GM21723 (cell line): ENCODE measurements at regions not wholly inside any gene's neighbourhood (a gene's known extent, or its start where the extent isn't known, plus 50 kb on each side); places are given as distances from the start of the nearest gene placed in this dataset.

Source experiments
- ATAC-seq: cut with Tn5 transposase; IDR thresholded peaks from one replicate; pipeline ENCODE4 v1.9.1; 2021; ENCODE audit warnings: mild to moderate bottlenecking, moderate library complexity; ENCODE audit not compliant: unreplicated experiment

DNA sequence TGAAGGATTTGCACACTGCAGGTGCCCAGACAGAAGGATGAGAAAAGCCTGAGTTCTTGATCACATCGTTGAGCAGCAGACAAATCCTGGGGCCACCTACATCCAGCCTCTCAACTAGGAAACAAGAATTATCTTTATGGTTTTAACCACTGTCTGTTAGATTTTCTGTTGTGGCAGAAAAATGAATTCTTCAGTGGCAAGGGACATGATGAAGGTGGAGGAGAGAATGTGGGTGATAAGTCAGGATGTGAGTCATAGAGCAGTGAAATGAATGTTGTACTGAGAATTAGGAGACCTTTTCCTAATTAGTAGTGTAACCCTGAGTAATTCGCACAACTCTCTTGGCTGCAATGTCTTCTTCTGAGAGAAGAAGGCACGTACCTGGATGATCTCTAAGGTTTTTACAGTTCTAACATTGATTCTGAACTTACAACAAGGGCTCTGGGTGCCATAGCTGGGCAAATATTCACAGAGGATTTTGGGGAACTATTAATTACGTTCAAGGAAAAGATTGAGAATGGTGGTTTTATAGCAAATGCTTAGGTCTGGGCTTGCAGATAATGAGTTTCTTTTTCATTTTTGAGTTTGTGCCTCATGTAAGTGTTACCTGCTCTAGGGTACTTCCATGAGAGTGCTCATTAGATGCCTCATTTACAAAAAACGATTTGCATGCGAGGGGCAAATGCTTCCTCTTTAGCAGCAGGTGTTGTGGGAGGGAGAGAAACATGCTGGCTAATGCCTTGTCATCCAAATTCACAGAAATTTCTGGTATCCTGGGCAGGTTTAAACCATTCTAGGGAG, 111.0 kb upstream of the KL start:
- peak; percentile 60 for ATAC-seq

DNA sequence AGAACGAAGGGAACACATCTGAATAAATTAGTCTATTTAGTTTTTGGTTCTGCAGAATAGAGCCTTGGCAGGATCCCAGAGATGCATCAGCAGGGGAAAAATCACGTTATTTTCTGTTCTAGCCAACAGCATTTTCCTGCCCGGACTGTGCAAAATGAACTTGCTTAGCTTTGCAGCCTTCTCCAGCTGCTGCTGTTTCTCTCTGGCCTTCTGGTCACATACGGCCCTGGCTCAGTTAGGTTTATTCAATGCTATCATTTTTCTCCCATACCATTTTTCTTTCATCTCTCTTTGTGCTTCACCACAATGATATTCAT, 110.4 kb upstream of the KL start:
- no peak for ATAC-seq

DNA sequence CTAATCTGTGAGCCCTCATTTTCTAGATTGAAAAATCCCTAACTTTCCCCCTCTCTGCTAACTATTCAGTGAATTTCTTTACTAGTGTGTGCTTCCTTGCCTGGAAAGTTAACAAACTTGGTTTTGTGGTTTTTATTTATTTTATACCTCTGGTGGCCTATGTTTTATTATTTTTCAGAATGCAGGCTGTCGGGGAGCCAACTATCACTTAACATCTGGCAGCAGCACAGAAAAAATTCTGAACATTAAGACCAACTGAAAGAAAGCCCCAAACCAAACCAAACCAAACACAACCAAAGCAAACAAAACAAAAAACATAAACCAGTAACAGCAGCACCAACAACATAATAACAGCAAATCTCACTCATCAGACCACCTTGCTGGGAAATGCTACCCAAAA, 109.0 kb upstream of the KL start:
- ATAC-seq, result no peak

DNA sequence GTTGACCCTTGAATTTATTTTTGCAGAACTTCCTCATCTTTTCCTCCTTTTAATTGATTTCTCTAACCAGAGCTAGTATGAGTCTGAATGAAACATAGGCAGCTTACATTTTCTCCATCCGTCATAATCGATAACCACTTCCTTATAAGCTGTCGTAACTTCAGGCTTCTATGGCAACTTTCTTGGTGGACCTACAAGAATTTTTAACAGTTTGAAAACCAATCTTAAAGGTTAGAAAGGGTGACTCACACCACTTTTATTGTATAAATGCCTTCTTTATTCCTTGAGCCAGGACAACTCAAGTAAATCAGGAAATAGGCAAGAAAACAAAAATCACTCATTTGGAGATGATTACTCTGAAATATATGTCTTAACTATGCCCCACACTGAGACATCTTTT, 105.7 kb upstream of the KL start:
- no peak for ATAC-seq

DNA sequence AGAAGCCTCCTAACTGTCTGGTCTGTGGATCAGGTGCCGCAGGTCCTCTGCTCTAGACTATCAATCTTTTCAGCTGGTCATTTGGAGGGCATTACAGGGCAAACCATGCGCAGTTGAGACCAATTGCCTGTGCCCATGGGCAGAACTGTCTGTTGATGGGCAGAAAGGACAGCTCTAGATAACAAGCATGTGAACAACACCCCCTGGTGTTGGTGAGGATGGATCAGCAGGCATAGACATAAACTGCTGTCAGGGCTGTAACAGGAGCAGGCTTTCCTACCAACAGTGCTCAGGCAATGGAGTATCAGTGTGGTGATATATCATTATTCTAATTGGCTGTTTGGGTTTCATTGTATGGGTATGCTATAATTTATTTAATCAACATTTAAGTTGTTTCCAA, 104.7 kb upstream of the KL start:
- ATAC-seq, result peak; percentile 80

DNA sequence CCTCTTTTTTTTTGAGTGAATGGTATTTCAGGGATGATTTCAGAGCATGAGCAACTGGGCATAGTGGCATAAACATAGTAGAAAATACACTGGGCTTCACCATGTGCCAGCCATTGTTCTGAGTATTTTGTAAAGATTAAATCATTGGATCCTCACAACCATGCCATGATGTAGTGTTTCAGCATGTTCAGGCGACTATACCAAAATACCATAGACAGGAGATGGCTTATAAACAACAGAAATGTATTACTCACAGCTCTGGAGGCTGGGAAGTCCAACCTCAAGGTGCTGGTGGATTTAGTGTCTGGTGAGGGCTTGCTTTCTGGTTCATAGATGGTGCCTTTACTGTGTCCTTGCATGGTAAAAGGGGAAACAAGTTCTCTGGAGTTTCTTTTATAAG, 101.5 kb upstream of the KL start:
- ATAC-seq, result no peak

DNA sequence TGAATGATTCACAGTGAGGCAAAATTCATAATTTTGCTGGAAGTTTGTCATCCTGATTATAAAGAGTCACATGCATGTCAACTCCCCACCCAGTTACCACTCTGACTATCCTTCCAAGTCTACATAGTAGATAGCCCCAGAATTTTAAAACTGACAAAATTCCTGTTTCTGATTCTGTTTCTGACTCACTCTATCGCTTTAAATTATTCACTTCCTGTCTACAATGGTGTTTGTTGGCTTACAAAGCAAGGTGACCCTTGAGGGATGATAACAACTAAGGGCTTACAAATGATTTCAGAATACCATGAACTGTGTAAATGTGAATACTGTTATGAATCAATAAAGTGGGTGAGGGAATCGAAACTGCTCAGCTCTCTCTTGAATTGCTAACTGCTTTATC, 98.7 kb upstream of the KL start:
- no peak for ATAC-seq

DNA sequence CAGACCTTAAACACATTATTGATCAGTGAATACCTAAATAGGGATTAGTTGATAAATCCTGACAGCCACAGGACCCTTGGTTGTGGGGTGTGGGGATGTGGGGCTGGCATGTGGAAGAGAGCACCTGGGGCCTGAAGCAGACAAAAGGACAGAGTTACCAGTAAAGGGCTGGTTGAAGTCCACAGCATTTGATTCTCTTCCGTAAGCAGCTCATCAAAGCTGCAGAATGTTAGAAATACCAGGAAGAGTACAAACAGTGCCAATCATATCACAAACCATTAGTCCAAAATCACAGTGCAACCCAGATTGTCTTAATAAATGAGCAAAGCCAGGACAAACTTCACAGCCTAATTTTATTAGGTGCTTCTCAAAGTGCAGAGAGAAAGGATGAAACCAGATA, 92.5 kb upstream of the KL start:
- no peak for ATAC-seq

DNA sequence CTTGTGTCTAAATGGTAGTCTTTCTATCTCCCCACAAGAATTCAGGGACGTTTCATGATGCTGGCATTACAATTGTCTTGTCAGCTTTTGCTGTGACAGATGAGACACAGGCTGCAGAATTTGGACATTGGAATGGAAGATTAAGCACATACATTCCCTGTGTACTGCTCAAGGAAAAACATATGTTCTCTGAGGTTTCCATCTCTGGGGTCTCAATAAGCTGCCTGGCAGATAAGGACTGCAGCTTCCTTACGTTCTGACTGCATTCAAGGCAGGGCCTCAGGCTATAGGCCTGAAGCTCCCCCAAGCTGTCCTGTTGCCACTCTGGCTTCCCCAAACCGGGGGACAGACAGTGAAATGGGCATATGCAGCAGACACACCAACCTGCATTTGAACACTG, 91.3 kb upstream of the KL start:
- ATAC-seq, result no peak

DNA sequence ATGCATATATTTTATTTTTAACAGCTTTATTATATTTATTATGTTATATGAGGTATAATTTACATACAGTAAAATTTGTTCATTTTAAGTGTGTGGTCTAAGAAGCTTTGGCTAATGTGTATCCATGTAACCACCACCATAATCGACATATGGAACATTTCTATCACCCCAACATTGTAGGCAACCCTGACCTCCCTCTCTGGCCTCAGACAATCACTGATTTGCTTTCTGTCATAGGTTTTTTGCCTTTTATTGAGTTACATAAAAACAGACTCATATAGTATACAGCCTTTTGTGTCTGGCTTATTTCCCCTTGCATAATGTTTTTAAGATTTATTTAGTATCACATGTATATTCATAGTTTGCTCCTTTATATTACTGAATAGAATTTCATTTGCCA, 90.7 kb upstream of the KL start:
- no peak for ATAC-seq

DNA sequence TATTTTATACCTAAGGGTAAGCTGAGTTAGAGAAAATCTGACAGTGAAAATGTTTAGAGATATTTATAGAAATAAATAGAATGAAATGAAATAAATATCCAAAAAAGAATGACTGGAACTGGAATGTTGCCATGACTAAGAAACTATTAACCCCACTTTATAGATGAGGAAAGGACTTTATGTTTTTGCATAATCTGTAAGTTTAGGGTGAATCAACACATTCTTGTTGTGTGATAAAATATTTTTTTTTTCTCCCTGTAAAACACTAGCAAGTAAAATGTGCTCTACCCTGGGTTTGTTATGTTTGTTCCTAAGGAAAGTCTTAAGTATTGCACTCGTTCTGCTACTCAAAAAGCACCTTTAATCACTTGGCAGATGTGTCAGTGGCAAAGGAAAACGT, 83.8 kb upstream of the KL start:
- no peak for ATAC-seq

DNA sequence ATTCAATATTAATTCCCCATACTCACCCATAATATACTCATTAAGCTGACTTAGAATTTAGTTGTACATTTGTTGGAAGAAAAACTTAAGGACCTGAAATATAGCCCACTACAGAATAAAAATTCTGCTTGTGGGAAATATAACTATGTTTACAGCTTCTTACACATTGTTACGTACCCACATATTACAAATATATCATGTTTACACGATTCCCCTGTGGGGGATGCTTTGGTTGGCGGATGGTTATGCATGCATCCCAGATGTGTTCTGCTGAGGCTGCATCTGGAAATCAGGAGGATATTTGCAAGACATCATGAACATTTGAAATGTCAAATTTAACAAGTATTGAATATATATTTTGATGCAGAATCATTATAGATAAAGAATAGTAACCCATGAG, 79.5 kb upstream of the KL start:
- ATAC-seq, result no peak

DNA sequence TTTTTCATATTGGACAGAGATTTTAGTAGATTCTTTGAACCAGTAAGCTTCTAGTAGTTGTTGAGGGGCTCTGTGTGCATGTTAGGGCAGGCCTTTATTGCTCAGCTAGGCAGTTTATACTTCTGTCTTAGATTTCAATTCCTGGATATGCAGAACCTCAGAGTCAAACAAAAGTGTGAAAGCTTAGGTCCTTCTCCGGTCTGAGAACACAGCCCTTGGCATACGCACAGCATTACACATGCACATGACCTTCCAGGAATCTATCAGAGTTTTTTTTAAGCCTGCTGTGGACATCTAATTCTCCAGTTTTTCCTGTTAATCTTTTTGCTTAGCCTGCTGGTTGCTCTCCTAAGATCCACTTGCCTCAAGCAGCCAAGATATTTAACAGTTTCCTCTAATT, 77.9 kb upstream of the KL start:
- ATAC-seq, result no peak

DNA sequence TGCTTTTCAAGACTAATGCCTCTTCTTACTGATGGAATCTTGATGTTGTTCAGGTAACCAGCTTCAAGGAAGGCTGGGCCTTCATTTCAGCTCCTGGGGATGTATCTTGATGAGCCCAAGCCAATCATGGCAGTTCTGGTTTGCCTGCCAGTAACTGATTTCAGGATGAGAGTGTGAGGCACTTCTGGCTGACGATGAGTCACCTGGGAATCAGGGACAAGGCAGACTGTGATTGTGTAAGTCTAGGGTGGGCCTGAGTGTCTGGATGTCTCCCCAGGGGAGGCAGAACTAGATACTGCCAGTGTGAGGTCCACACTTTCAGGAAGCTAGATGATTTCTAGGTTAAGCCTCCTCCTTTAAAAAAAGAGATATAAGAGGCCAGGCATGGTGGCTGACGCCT, 77.3 kb upstream of the KL start:
- ATAC-seq, result no peak

DNA sequence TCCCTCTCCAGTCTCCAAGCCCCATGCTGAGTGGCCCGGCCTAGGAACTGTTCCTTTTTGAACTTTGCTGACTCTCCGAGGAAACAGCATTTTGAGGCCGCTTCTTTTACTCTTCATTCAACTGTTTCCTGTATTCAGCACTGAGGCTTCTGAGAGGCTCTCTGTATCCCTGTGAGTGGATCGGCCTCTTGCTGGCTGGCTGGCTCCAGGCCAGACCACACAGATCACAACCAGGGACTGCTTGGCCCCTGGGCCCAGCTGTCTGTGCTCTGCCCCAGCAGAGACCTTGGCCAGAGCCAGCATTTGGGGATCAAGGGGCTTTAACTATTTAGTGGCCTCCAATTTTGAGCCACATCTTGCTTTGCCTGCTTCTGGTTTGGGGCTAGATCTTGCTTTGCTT, 75.6 kb upstream of the KL start:
- ATAC-seq, result no peak

DNA sequence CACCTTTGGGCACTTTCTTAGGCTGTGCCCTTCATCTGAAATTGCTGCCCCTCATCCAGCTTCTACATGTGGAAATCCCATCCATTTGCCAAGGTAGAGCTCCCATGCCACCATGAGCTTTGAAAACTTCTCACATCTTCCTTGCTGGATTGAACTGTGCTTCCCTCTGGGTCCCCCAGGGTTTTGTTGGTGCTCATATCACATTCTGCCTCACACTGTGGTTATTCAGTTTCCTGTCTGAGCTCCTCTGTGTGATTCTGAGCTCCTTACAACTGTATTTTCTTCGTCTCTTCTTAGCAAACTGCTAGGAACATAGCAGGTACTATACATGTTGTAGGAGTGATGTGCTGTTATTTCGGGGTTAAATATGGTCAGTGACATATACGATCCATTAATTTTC, 74.9 kb upstream of the KL start:
- ATAC-seq, result no peak

DNA sequence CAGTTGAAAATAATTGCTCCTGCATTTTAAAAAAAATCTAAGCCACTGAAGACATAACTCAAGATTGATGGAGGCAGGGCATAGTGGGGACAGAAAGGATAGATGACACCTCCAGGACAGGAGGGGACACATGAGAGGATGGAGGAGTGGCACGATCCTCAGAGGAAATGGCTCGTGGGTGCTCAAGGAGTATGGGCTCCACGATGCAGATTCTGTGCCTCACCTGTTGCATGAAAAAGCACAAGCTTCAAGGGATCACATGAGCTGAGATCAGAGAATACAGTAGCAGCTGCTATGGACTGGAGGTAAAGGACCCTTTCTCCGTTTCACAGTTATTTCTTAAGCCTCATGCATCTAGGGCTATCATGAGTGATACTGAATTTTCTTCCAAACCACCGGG, 69.7 kb upstream of the KL start:
- ATAC-seq, result no peak

DNA sequence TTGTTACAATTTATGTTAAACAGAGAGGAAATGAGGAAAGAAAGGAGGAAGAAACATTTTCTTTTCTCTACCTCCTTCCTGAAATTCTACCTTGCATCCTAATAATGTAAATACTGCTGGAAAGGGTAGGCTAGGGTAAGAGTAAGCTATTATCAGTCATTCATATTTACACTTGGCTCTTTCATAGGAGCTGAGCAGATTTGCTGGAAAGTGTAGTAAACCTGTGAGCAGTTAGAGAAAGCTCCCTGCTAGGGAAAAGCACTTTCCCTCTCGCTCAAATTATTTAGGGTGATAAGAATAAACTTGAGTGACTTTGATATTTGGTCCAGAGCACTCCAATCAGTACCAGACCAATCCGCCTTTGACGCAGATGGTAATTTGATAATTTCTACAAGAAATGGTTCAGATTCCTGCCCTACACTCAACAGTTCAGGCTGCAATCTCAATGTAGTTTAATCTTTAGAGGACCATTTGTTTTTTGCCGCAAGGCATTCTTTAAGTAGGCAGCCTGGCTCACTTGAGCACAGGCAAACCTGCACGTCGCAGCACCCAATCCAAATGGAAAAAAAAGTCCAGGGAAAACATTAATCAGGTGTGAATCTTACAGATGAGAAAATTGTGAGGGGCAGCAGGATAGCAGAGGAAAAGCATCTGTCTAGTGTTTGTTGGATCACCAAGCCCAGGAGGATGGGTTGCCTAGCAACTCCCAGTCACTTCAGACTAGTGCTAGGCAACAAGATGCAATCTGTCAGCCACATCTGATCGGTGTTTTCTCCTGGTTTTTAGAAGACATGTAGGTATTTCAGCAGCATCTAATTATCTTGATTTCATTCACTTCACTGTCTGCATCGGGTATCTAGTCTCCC, 68.6 kb upstream of the KL start:
- ATAC-seq, result no peak

DNA sequence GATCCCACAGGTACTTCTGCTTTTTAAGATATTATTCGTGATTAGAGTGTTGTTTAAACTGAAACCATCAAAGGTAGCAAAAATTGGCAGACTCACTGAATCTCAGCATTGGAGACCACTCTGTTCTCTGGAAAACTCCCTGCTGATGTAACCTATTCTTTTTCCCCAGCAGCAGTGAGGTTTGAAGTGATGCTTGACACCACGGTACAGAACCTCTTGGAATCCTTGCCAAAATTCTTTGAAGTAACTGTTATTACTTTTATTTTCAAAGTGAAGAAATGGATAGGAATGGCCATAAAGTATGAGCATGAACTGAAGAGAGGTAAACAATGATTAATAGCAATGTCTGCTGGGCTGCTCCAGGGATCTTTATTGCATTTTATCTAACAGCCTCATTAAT, 66.4 kb upstream of the KL start:
- no peak for ATAC-seq

DNA sequence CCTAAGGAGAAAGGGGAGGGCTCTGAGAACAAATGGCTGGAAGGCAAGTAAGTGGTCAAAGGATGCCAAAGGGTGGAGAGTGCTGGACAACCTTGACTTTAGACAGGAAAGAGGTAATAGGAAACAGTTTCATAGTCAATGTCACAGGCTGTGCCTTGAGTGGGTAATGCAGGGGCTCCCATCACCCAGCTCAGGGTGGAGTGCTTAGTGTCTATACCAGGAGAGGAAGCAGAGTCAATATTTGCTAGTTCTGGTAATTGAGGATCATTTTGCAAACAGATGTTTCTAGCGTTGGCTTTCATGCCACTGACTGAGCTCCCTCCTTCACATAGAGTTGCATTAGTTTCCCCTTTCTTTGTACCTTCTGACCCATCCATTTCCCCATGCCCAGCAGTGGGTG, 64.6 kb upstream of the KL start:
- no peak for ATAC-seq

DNA sequence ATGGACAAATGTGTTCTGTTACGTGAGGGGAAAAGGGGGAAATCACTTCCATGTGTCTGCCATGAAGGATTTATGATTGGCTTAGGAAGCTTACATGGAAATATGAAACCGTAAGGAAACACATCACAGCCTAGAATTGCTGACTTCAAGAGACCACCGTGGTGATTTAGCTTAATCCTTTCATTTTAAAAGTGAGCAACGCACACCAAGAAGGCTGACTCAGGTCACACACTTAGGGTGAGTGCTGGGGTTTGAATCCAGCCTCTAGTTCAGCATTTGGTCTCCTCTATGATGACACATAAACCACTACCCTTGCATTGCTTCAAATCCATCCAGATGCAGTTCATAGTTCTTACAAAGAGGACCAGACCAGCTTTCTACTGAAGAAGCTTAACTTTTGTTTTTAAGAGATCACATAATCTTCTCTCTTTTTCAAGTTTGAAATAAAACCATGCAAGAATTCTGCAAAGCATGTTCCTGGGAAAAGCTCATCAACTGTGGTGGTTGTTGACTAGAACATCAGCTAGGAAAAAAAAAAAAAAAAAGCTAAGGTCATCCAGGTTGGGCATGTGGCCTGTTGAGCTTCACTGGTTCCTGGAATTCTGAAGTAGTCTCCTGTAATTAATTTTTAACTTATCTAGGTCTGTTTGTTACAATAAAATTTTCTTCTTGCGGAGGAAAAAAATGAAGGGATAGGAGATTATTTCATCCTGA, 60.2 kb upstream of the KL start:
- ATAC-seq, result no peak

DNA sequence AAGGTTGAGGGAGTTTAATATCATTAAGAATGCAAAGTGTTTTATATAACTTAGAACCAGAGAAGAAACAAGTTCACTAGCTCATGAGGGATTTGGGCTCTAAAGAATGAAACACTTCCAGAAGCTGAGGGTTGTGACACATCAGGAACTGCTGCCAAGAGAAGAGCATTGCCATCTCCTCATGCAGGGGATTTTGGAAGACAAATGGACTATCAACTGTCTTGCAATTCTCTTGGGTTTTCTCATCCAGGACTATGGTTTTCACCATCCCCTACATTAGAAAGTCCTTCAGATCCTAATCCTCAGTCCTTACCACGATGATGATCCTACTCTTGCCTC, 59.7 kb upstream of the KL start:
- no peak for ATAC-seq
